GM12878 (cell line): ENCODE measurements at regions not wholly inside any gene's neighbourhood (a gene's known extent, or its start where the extent isn't known, plus 50 kb on each side); places are given as distances from the start of the nearest gene placed in this dataset.

Experiments
- ATAC-seq: fragments of 200-7000 bp; cut with Tn5 transposase; 3 replicates; pipeline ENCODE4 v1.9.1; 2020; ENCODE audit warnings: mild to moderate bottlenecking, moderate library complexity
- BruUV-seq: library from RNA; stranded (reverse); fragments of 400-500 nt; replicated peaks from 2 replicates; lab custom pipeline; 2021; lab: Mats Ljungman, UMichigan
- CTCF ChIA-PET: fragments of 300-600 bp; sonication (Branson Sonifier 250); formaldehyde crosslinking; extraction: SDS; loops from one replicate; lab custom pipeline; 2021; ENCODE audit warnings: inconsistent platforms; lab: Yijun Ruan, JAX
- POLR2A ChIA-PET: fragments of 350-600 bp; formaldehyde crosslinking; extraction: SDS; loops from one replicate; lab custom pipeline; 2021; ENCODE audit warnings: inconsistent platforms; lab: Charles Lee
- RAD21 ChIA-PET: fragments of 300-600 bp; sonication (Branson Sonifier 250); formaldehyde crosslinking; loops from one replicate; lab custom pipeline; 2023; ENCODE audit warnings: antibody characterized with exemption; ENCODE audit not compliant: unreplicated experiment; lab: Charles Lee
- SMC1A ChIA-PET: fragments of 300-600 bp; sonication (Branson Sonifier 250); formaldehyde crosslinking; loops from one replicate; lab custom pipeline; 2023; ENCODE audit not compliant: unreplicated experiment, uncharacterized antibody; lab: Charles Lee
- DNase-seq: peaks from one replicate; pipeline ENCODE4 v3.0.0-alpha.2; 2011; ENCODE audit warnings: low read depth, low spot score
- FAIRE-seq: peaks from 3 replicates; lab custom pipeline; 2011; peaks lifted over from hg19 to GRCh38; lab: Jason Lieb, UNC
- H2AFZ ChIP-seq: 2 replicates; pipeline ENCODE4 v1.6.0; 2011; ENCODE audit warnings: low read depth, low read length, control low read depth; ENCODE audit not compliant: control insufficient read depth
- H3K27ac ChIP-seq: 2 replicates; pipeline ENCODE4 v1.5.1; 2011; ENCODE audit warnings: control low read depth; ENCODE audit not compliant: control insufficient read depth, insufficient read depth
- H3K27me3 ChIP-seq, 2 experiments: replicated peaks in 1 of 2; 2 replicates each; pipeline versions ENCODE4 v1.6.0 to v1.6.1; 2011; ENCODE audit warnings: low read length in 1 of 2; ENCODE audit not compliant: control insufficient read depth in 2 of 2, insufficient read depth in 2 of 2
- H3K36me3 ChIP-seq, 2 experiments: 2 replicates each; pipeline ENCODE4 v1.5.1; 2011; ENCODE audit warnings: low read length in 1 of 2; ENCODE audit not compliant: control insufficient read depth in 2 of 2, insufficient read depth in 2 of 2
- H3K4me1 ChIP-seq: 2 replicates; pipeline ENCODE4 v1.6.1; 2011; ENCODE audit warnings: mild to moderate bottlenecking, low read length, moderate library complexity, mixed read lengths; ENCODE audit not compliant: control insufficient read depth, insufficient read depth
- H3K4me2 ChIP-seq: 2 replicates; pipeline ENCODE4 v1.6.0; 2011; ENCODE audit warnings: control low read depth; ENCODE audit not compliant: control insufficient read depth, insufficient read depth
- H3K4me3 ChIP-seq: fragments of 200-600 bp; sonication (generic); 2 replicates; pipeline ENCODE4 v1.5.1; 2016
- H3K79me2 ChIP-seq: 2 replicates; pipeline ENCODE4 v1.6.0; 2011; ENCODE audit warnings: low read length; ENCODE audit not compliant: control insufficient read depth, insufficient read depth
- H3K9ac ChIP-seq: 2 replicates; pipeline ENCODE4 v1.8.0; 2011; ENCODE audit warnings: low read length, control low read depth, mixed read lengths; ENCODE audit not compliant: control insufficient read depth, insufficient read depth
- H3K9me3 ChIP-seq: replicated peaks from 3 replicates; pipeline ENCODE4 v1.5.1; 2011; ENCODE audit warnings: mild to moderate bottlenecking, low read length; ENCODE audit not compliant: control insufficient read depth, insufficient read depth
- H4K20me1 ChIP-seq: 2 replicates; pipeline ENCODE4 v1.6.0; 2011; ENCODE audit not compliant: control insufficient read depth, insufficient read depth
- FOXK2 ChIP-seq: fragments of 450-650 bp; IDR thresholded peaks from 2 replicates; pipeline ENCODE4 v1.6.1; 2017; ENCODE audit warnings: mild to moderate bottlenecking, moderate library complexity
- NFIC ChIP-seq: IDR thresholded peaks from 2 replicates; pipeline ENCODE4 v1.6.1; 2012; ENCODE audit warnings: low read depth, mild to moderate bottlenecking, inconsistent platforms, low read length, moderate library complexity
- NR2C2 ChIP-seq: IDR thresholded peaks from 2 replicates; pipeline ENCODE4 v1.6.1; 2011; ENCODE audit warnings: borderline replicate concordance, low read depth; ENCODE audit not compliant: control insufficient read depth, insufficient read length
- PAX5 ChIP-seq: IDR thresholded peaks from 2 replicates; pipeline ENCODE4 v1.6.1; 2011; ENCODE audit warnings: low read depth, low read length, borderline replicate concordance
- PAX8 ChIP-seq: fragments of 450-650 bp; IDR thresholded peaks from 2 replicates; pipeline ENCODE4 v1.6.1; 2017; ENCODE audit warnings: mild to moderate bottlenecking, moderate library complexity
- PML ChIP-seq: IDR thresholded peaks from 2 replicates; pipeline ENCODE4 v1.6.1; 2012; ENCODE audit warnings: low read length, inconsistent platforms
- RAD21 ChIP-seq: IDR thresholded peaks from 2 replicates; pipeline ENCODE4 v1.6.1; 2011; ENCODE audit warnings: mild to moderate bottlenecking, low read depth, low read length, moderate library complexity; ENCODE audit not compliant: insufficient read depth
- SIN3A ChIP-seq: IDR thresholded peaks from 2 replicates; pipeline ENCODE4 v1.6.1; 2012; ENCODE audit warnings: low read depth, low read length, improper control_type of control experiment
- SMAD1 ChIP-seq: fragments of 450-650 bp; IDR thresholded peaks from 2 replicates; pipeline ENCODE4 v1.6.1; 2018; ENCODE audit warnings: mild to moderate bottlenecking, low read depth; ENCODE audit not compliant: partially characterized antibody
- SREBF1 ChIP-seq: IDR thresholded peaks from 2 replicates; pipeline ENCODE4 v1.6.1; 2012; ENCODE audit warnings: mild to moderate bottlenecking, low read length
- SUZ12 ChIP-seq: fragments of 200-600 bp; sonication (generic); IDR thresholded peaks from one replicate; pipeline ENCODE4 v1.6.1; 2018; ENCODE audit warnings: antibody characterized with exemption, mild to moderate bottlenecking; ENCODE audit not compliant: unreplicated experiment
- TARDBP ChIP-seq: IDR thresholded peaks from 2 replicates; pipeline ENCODE4 v1.6.1; 2016; ENCODE audit warnings: borderline replicate concordance
- TCF12 ChIP-seq: IDR thresholded peaks from 2 replicates; pipeline ENCODE4 v1.6.1; 2011; ENCODE audit warnings: low read depth, mild to moderate bottlenecking, low read length
- TCF7 ChIP-seq: IDR thresholded peaks from 2 replicates; pipeline ENCODE4 v1.6.1; 2014; ENCODE audit warnings: antibody characterized with exemption, borderline replicate concordance
- ZNF622 ChIP-seq: fragments of 450-650 bp; IDR thresholded peaks from 2 replicates; pipeline ENCODE4 v1.6.1; 2017; ENCODE audit warnings: mild to moderate bottlenecking, inconsistent platforms
- in situ Hi-C: fragments of 300-500 bp; cut with MboI; formaldehyde crosslinking; loops from 9 replicates; pipeline ENCODE4 v1.14.3; 2018; ENCODE audit warnings: mixed read lengths
- intact Hi-C: fragments of 100-400 bp; cut with micrococcal nuclease; formaldehyde crosslinking; loops from one replicate; pipeline ENCODE4 v1.14.2; 2022; ENCODE audit not compliant: unreplicated experiment
- TF ChIP-seq, protein P1 (sequence below): IDR thresholded peaks from 2 replicates; pipeline ENCODE4 v1.6.1; 2012; ENCODE audit warnings: low read depth, low read length, improper control_type of control experiment
- TF ChIP-seq, protein P2 (sequence below): IDR thresholded peaks from 2 replicates; pipeline ENCODE4 v1.6.1; 2011; ENCODE audit warnings: borderline replicate concordance, low read depth, mild to moderate bottlenecking, moderate library complexity, mixed read lengths, low read length; ENCODE audit not compliant: insufficient read depth; ENCODE audit errors: extremely low read length
- TF ChIP-seq, protein P3 (sequence below): IDR thresholded peaks from 2 replicates; pipeline ENCODE4 v1.6.1; 2012; ENCODE audit warnings: improper control_type of control experiment, low read depth, low read length; ENCODE audit not compliant: insufficient replicate concordance
- TF ChIP-seq, protein P4 (sequence below): fragments of 450-650 bp; IDR thresholded peaks from 2 replicates; pipeline ENCODE4 v1.6.1; 2017; ENCODE audit warnings: mild to moderate bottlenecking

DNA sequence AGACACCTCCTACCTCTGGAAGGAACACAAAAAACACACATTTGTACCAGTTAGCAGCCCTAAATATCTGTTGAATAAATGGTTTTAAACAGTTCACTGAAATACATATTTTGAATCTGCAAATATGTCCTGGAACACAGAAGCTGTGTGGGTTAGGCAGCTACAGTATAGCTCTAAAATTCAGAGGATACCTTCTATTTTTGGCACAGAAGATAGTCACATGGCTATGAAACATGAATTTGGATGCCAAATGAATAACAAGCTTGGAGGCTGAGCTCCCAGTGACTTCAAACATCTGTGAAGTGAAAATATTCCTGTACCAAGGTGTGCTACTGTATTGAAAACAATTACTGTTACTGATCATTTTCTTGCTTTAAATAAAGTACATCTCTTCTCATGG lies 391.5 kb upstream of the ADGRL2 start:
- Histone ChIP-seq H3K27ac (no peak overlapping the region), H3K4me1 (no peaks in the 10 kb centered on the region), H3K27me3 (no peaks in the 10 kb centered on the region; a peak in 1 of 4 replicates), H3K36me3 (no peaks in the 10 kb centered on the region), H3K4me3 (no peak overlapping the region), H3K79me2 (no peaks in the 10 kb centered on the region), H2AFZ (no peak overlapping the region), H3K9me3 (no peaks in the 10 kb centered on the region), H3K4me2 (no peak overlapping the region), H4K20me1 (no peaks in the 10 kb centered on the region), H3K9ac (no peak overlapping the region)
- no TSS peak for BruUV-seq
- SMC1A ChIA-PET = no interaction called here
- intact Hi-C loops (no loop called here), in situ Hi-C loops (no loop called here)
- CTCF ChIA-PET = interaction anchor here (0.9 kb wide), 1 partner anchor 141 kb away, joined by 3 read pairs; no protein-coding TSS in a partner anchor
- no peak for FAIRE-seq
- no peak for TF ChIP-seq RAD21
- TF ChIP-seq, protein P1, sequence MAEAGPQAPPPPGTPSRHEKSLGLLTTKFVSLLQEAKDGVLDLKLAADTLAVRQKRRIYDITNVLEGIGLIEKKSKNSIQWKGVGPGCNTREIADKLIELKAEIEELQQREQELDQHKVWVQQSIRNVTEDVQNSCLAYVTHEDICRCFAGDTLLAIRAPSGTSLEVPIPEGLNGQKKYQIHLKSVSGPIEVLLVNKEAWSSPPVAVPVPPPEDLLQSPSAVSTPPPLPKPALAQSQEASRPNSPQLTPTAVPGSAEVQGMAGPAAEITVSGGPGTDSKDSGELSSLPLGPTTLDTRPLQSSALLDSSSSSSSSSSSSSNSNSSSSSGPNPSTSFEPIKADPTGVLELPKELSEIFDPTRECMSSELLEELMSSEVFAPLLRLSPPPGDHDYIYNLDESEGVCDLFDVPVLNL = no peak
- no peak for TF ChIP-seq PML
- no peak for TF ChIP-seq FOXK2
- no peak for TF ChIP-seq SUZ12
- TF ChIP-seq PAX5 = no peak
- TF ChIP-seq, protein P2, sequence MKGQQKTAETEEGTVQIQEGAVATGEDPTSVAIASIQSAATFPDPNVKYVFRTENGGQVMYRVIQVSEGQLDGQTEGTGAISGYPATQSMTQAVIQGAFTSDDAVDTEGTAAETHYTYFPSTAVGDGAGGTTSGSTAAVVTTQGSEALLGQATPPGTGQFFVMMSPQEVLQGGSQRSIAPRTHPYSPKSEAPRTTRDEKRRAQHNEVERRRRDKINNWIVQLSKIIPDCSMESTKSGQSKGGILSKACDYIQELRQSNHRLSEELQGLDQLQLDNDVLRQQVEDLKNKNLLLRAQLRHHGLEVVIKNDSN = no peak
- TF ChIP-seq, protein P3, sequence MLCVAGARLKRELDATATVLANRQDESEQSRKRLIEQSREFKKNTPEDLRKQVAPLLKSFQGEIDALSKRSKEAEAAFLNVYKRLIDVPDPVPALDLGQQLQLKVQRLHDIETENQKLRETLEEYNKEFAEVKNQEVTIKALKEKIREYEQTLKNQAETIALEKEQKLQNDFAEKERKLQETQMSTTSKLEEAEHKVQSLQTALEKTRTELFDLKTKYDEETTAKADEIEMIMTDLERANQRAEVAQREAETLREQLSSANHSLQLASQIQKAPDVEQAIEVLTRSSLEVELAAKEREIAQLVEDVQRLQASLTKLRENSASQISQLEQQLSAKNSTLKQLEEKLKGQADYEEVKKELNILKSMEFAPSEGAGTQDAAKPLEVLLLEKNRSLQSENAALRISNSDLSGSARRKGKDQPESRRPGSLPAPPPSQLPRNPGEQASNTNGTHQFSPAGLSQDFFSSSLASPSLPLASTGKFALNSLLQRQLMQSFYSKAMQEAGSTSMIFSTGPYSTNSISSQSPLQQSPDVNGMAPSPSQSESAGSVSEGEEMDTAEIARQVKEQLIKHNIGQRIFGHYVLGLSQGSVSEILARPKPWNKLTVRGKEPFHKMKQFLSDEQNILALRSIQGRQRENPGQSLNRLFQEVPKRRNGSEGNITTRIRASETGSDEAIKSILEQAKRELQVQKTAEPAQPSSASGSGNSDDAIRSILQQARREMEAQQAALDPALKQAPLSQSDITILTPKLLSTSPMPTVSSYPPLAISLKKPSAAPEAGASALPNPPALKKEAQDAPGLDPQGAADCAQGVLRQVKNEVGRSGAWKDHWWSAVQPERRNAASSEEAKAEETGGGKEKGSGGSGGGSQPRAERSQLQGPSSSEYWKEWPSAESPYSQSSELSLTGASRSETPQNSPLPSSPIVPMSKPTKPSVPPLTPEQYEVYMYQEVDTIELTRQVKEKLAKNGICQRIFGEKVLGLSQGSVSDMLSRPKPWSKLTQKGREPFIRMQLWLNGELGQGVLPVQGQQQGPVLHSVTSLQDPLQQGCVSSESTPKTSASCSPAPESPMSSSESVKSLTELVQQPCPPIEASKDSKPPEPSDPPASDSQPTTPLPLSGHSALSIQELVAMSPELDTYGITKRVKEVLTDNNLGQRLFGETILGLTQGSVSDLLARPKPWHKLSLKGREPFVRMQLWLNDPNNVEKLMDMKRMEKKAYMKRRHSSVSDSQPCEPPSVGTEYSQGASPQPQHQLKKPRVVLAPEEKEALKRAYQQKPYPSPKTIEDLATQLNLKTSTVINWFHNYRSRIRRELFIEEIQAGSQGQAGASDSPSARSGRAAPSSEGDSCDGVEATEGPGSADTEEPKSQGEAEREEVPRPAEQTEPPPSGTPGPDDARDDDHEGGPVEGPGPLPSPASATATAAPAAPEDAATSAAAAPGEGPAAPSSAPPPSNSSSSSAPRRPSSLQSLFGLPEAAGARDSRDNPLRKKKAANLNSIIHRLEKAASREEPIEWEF = no peak
- no peak for TF ChIP-seq SIN3A
- TF ChIP-seq NFIC = no peak
- TF ChIP-seq PAX8 = no peak
- TF ChIP-seq SREBF1 = no peak
- TF ChIP-seq TCF12 = no peak
- no peak for TF ChIP-seq TARDBP
- no peak for TF ChIP-seq TCF7
- no peak for TF ChIP-seq NR2C2
- no peak for TF ChIP-seq ZNF622
- TF ChIP-seq, protein P4, sequence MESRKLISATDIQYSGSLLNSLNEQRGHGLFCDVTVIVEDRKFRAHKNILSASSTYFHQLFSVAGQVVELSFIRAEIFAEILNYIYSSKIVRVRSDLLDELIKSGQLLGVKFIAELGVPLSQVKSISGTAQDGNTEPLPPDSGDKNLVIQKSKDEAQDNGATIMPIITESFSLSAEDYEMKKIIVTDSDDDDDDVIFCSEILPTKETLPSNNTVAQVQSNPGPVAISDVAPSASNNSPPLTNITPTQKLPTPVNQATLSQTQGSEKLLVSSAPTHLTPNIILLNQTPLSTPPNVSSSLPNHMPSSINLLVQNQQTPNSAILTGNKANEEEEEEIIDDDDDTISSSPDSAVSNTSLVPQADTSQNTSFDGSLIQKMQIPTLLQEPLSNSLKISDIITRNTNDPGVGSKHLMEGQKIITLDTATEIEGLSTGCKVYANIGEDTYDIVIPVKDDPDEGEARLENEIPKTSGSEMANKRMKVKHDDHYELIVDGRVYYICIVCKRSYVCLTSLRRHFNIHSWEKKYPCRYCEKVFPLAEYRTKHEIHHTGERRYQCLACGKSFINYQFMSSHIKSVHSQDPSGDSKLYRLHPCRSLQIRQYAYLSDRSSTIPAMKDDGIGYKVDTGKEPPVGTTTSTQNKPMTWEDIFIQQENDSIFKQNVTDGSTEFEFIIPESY = no peak
- no peak for TF ChIP-seq SMAD1
- RAD21 ChIA-PET = no interaction called here
- POLR2A ChIA-PET = no interaction called here
- no peak for ATAC-seq
- DNase-seq = no peak
